ENCODE measurements at regions not wholly inside any gene's neighbourhood (a gene's known extent, or its start where the extent isn't known, plus 50 kb on each side); places are given as distances from the start of the nearest gene placed in this dataset.

DNA sequence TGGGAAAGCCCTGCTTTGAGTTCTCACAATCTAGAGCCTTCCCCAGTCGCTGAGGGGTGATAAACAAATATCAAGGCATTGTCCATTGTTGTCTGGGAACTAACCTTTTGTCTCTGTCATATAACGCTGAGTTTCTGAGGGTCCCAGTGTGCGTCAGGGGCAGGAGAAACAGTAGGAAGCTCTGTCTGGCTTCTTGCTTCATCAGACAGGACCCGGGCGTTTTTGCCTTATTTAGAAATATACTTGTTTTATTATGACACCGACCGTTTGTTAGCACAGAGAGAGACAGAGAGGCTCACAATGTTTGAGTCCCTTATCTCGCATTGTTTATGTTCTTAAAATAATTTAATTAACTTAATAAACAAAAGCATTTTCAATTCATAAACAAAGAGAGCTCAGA lies 204.9 kb upstream of the GAS1 start:
- DNase-seq (ENCODE audit: low spot score), result no peak

DNA sequence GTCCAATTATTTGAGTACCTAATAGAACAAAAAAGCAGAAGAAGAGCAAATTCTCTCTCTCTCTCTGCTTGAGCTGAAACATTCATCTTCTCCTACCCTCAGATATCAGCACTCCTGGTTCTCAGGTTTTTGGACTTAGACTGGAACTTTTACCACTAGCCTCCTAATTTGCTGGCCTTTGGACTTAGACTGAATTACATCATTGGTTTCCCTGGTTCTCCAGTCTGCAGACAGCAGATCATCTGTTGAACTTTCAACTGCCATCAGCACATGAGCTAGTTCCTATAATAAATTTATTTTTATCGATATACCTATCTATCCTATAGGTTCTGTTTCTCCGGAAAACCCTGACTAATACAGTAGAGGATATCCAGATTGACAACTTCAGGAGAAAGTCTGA lies 208.9 kb upstream of the GAS1 start:
- DNase-seq (ENCODE audit: low spot score), result no peak

DNA sequence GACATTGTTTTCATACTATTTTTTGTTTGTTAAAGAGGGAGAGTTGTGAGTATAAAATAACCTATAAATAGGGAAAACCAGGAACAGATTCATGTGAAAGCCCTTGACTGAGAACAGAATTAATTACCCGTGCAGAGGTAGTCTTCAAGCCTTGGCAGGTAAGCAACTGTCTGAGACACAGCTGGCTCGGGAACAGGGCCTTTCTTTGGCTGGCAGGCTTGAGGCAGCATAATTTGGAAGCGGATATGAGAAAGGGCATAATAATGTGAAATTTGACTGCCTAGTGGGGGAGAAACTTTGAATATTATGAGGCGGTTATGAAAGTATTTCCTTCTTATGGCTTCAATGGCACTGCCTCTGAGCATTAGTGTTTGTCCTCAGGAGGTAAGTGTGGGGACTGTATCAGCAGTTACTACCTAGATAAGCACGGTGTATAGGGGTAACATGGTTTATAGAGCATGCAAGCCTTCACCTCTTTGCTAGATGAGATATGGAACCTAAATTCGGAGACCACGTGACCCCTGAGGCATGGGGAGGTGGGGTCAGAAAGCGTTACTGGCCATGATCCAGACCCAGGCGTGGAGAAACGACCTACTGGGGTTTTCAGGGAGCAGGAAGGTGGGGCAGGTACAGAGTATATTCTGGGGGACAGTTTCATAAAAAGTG lies 210.2 kb upstream of the GAS1 start:
- DNase-seq (ENCODE audit: low spot score), result no peak

DNA sequence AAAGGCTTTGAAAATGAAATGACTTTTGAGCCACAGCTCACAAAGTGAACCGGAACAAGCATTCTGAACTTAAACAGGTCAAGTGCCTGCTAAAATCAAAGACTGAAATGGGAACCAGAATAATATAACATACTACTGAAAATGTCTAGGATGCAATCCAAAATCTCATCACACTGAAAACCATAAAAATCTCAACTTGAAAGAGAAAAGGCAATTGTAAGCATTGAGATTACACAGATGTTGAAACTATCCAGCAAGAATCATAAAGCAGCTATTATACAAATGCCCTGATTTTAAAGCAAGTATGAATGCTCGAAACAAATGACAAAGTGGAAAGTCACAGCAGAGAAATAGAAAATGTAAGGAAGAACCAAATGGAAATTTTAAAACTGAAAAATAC lies 211.5 kb upstream of the GAS1 start:
- DNase-seq (ENCODE audit: low spot score), result no peak

DNA sequence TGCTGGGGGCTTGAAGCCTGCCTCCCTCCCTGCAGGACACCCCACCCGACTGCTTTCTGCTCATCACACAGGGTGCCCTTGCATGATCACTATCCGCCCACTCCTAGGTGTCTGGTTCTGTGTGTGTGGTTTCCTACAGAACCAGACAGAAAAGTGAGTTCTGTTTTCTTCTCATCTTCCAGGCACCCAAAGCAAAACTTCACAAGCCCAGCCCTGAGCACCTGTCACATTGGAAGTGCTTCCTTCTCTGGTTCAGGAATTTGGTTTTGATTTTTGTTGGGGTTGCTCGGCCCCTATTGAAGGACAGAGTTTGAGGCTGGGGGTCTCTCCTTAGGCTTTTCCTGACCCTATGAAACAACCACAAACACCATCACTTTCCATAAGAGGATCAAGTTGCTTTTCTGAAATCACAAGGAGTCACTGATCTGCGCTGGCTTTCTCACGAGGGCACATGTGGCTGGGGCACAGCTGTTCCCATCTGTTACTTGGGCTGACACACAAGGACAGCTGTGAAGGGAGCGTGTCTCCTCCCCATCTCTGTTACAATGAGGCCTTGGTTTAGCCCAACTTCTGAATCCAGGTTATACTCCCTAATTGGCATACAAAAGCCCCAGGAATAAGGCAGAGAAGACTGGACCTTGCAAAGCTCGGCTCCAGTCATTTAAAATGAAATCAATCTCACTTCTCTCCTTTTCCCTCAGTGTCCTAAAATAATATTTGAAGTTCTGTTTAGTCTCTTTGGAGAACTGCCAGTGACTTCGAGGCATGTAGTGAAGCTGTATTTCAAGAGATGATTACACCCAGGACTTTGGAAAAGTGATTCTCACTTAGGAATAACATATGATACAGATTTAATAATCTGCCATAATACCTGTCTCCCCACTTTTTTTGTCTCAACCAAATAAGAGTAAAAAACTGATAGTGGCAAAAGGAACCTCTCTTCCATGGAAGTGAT lies 213.1 kb upstream of the GAS1 start:
- DNase-seq (ENCODE audit: low spot score), result no peak

GRCh38 chr9:87167161-87167560 lies 219.9 kb upstream of the GAS1 start:
- no peak for DNase-seq (ENCODE audit: low spot score)

DNA sequence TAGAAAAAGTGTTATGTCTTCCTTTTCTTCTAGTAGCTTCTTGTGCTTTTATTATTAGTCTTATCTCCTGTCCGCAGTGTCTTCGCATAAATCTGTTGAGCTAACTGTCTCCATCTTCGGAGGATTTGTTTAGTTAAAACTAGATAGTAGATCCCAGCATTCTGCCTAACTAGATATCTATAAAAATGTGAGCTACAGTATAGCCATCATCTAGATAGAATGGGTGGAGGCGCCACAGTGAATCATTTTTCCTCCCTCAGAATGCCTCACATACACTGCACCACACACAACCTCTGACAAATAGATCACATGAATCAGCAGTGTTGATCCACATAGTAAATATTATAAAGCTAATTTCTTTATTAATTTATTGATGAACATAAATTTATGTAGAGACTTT lies 220.3 kb upstream of the GAS1 start:
- no peak for DNase-seq (ENCODE audit: low spot score)

- no peak for DNase-seq (ENCODE audit: low spot score)
These were observed 231.0 kb upstream of the GAS1 start for GRCh38 chr9:87178302-87178701.

DNA sequence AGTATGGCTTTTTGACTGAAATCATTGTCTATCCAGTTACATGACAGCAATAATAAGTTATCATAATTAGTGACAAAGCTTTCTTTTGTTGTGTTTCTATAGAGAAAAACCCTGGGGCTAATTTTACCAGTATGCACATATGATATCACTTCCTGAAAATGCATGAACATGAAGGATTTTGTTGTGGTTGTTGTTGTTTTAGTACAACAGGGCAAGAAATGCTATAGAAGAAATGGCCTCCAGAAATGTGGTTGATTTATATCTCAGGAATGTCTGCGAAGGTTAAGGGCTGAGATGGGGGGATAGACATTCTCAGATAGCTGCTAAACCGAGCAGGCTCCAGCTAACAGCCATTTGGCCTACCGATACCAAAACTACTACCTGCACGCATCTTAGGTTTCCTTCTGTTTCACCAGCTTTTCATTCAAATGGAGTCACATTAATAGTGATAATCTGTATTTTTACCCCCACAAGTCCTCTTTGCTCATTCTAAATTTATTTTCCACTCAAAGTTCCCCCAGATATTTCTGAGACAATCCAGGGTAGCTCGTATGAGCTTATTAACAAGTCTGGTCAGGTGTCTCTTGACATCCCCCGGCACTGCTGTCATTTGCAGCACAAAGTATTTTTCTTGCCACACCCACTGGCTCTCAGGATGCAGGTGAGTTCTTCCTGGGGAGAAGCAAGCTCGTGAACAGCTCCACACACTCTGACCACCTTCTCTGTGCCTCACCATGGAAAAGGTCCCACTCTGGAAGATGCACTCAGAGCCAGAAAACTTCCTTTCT lies 232.4 kb upstream of the GAS1 start:
- DNase-seq (ENCODE audit: low spot score), result no peak

- DNase-seq (ENCODE audit: low spot score), result no peak
These were observed 233.1 kb upstream of the GAS1 start for GRCh38 chr9:87180361-87180760.

GRCh38 chr9:87180841-87181240 lies 233.5 kb upstream of the GAS1 start:
- DNase-seq (ENCODE audit: low spot score), result no peak

GRCh38 chr9:87181670-87182069 lies 234.4 kb upstream of the GAS1 start:
- no peak for DNase-seq (ENCODE audit: low spot score)

GRCh38 chr9:87184956-87185642 lies 237.8 kb upstream of the GAS1 start:
- no peak for DNase-seq (ENCODE audit: low spot score)

DNA sequence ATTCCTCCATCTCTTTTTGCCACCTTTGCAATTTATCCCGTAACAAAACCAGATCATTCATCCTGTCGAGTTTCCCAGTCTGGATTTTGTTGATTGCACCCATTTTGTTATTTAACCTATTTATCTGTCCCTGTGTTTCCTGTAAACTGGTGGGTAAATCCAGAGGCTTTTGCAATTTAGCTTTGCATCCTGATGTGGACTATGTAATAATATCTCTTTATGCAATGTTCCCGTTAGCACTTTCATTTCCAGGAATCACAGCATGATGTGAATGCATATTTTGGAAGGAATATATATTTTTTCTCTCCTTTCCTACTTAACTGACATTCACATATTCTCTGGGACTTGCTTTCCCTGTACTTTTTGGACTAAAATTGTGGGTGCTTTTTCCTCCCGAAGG lies 240.3 kb upstream of the GAS1 start:
- DNase-seq (ENCODE audit: low spot score), result no peak

- no peak for DNase-seq (ENCODE audit: low spot score)
These were observed 241.7 kb upstream of the GAS1 start for GRCh38 chr9:87189006-87189405.

DNA sequence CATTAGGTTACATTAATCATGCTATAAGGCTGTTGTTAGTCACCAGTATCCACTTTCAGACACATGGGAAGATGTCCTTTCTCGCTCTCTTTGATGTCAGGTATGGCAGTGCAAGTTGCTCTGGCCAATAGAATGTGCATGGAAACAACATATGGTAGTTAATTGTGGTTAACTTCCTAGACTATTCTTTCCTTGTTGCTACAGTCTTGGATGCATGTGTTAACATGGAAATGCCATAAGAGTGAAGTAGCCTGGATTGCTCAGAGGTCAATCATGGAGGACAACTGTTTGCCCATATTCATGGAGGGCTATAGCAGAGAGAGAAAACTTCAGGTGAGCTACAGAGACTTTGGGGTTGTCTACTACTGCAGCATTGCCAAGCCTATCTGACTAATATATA lies 245.8 kb upstream of the GAS1 start:
- no peak for DNase-seq (ENCODE audit: low spot score)

GRCh38 chr9:87193925-87194868 lies 246.9 kb upstream of the GAS1 start:
- no peak for DNase-seq (ENCODE audit: low spot score)

- DNase-seq (ENCODE audit: low spot score), result no peak
These were observed 248.0 kb upstream of the GAS1 start for GRCh38 chr9:87195306-87195705.

DNA sequence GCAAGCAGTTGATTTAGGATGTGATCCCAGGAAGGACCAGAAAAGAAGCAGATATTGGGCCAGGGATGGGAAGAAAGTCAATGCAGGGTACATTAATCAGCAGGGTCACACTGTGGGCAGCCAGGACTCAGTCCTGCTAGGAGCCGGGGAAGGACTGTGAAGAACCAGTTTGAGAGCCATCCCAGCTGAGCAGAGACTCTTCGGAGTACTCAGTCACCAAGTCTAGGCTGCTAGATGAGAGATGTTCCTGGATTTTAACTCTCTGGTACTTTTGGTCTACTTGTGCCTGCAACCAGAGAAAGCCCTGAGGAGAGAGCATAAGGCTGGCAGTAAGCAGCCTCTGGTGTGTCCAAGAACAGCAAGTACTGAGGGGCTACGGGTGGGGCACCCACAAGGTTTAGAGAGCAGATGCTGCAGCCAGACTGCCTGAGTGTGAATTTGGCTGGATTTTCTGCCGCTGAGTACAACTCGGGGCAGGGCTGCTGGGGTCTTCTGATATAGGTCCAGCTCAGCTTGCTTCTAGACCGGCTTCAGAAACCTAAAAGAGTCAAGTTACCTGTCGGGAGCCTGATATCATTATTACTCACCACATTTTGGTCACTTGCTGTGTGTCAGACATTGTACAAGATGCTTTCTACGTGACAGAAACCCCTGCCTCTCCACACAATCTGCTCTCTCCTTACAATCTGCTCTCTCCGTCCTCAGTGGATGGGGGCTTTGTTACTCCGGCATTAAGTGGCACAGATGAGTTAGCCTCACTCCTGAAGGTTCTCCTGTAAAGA lies 250.2 kb upstream of the GAS1 start:
- no peak for DNase-seq (ENCODE audit: low spot score)

GRCh38 chr9:87198716-87199115 lies 251.4 kb upstream of the GAS1 start:
- DNase-seq (ENCODE audit: low spot score), result no peak
